Transverse colon (tissue), 3 donors: ENCODE measurements at regions not wholly inside any gene's neighbourhood (a gene's known extent, or its start where the extent isn't known, plus 50 kb on each side); places are given as distances from the start of the nearest gene placed in this dataset.

Source experiments
- CTCF ChIP-seq, 5 experiments: fragments of 200-600 bp in 3 of 5; fragments of 450-650 bp in 2 of 5; sonication (generic) in 3 of 5; IDR thresholded peaks; 1 replicate in 2 of 5; 2 replicates in 3 of 5; pipeline ENCODE4 v1.5.1; 2016 to 2017; ENCODE audit warnings: antibody characterized with exemption in 5 of 5, inconsistent platforms in 3 of 5, mild to moderate bottlenecking in 2 of 5, moderate library complexity in 1 of 5
- EP300 ChIP-seq: sonication (generic); formaldehyde crosslinking; IDR thresholded peaks from one replicate; pipeline ENCODE4 v1.6.1; 2017; ENCODE audit warnings: antibody characterized with exemption, low read depth
- POLR2A ChIP-seq: fragments of 450-650 bp; IDR thresholded peaks from one replicate; pipeline ENCODE4 v1.6.1; 2016; ENCODE audit warnings: antibody characterized with exemption, mild to moderate bottlenecking, moderate library complexity

- TF ChIP-seq CTCF (IDR thresholded peaks at IDR 0.05) (no peak), EP300 (no peak), POLR2A (no peak)
These were observed 94.9 kb upstream of the CHD2 start for GRCh38 chr15:92805080-92805690.
